OCI-LY3 (cell line): ENCODE measurements at regions not wholly inside any gene's neighbourhood (a gene's known extent, or its start where the extent isn't known, plus 50 kb on each side); places are given as distances from the start of the nearest gene placed in this dataset.

Source experiments
- EZH2phosphoT487 ChIP-seq: fragments of 200-600 bp; shearing (Covaris generic); IDR thresholded peaks from 2 replicates; pipeline ENCODE4 v1.6.1; 2018; ENCODE audit warnings: antibody characterized with exemption, mixed run types, low read depth
- TF ChIP-seq, protein P1 (sequence below): fragments of 200-600, 300-600 bp; sonication (generic); IDR thresholded peaks from 2 replicates; pipeline ENCODE4 v1.5.1; 2014; ENCODE audit warnings: antibody characterized with exemption, low read length, low read depth

- TF ChIP-seq, protein P1, sequence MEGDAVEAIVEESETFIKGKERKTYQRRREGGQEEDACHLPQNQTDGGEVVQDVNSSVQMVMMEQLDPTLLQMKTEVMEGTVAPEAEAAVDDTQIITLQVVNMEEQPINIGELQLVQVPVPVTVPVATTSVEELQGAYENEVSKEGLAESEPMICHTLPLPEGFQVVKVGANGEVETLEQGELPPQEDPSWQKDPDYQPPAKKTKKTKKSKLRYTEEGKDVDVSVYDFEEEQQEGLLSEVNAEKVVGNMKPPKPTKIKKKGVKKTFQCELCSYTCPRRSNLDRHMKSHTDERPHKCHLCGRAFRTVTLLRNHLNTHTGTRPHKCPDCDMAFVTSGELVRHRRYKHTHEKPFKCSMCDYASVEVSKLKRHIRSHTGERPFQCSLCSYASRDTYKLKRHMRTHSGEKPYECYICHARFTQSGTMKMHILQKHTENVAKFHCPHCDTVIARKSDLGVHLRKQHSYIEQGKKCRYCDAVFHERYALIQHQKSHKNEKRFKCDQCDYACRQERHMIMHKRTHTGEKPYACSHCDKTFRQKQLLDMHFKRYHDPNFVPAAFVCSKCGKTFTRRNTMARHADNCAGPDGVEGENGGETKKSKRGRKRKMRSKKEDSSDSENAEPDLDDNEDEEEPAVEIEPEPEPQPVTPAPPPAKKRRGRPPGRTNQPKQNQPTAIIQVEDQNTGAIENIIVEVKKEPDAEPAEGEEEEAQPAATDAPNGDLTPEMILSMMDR: no peak
- no peak for TF ChIP-seq EZH2phosphoT487
These were observed 54.9 kb upstream of the ZBTB18 start for GRCh38 chr1:243996223-243996622.
